ENCODE measurements at regions not wholly inside any gene's neighbourhood (a gene's known extent, or its start where the extent isn't known, plus 50 kb on each side); places are given as distances from the start of the nearest gene placed in this dataset.
"Not testable (repeated sequence)": the region's sequence is repeated elsewhere in the genome, so short reads cannot be mapped to it uniquely, and the experiment has no call there.

DNA sequence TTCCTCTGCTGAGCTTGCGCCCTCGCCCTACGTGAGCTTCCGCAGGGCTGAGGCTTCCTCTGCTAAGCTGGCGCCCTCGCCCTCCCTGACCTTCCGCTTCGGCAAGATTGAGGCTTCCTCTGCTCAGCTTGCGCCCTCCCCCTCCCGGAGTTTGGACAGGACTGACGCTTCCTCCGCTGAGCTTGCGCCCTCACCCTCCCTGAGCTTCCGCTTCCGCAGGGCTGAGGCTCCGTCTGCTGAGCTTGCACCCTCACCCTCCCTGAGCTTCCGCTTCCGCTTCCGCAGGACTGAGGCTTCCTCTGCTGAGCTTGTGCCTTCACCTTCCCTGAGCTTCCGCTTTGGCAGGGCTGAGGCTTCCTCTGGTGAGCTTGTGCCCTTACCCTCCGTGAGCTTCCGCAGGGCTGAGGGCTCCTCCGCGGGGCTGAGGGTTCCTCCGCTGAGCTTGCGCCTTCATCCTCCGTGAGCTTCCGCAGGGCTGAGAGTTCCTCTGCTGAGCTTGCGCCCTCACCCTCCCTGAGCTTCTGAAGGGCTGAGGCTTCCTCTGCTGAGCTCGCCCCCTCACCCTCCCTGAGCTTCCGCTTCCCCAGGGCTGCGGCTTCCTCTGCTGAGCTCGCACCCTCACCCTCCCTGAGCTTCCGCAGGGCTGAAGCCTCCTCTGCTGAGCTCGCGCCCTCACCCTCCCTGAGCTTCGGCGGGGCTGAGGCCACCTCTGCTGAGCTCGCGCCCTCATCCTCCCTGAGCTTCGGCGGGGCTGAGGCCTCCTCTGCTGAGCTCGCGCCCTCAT lies 753.6 kb upstream of the TPTE start:
- H2AFZ ChIP-seq (ENCODE audit: low read length) = no peak overlapping the region
- no peak for TF ChIP-seq EZH2phosphoT487 (IDR thresholded peaks at IDR 0.05; ENCODE audit: borderline replicate concordance, low read depth, low read length)
- no peak overlapping the region for H3K4me3 ChIP-seq (ENCODE audit: low read depth, low read length, poor library complexity, severe bottlenecking)
- ChIA-PET POLR2A (no interaction called here), CTCF (ENCODE audit: unreplicated experiment) (no interaction called here)
- no peaks in the 10 kb centered on the region for H3K79me2 ChIP-seq (ENCODE audit: insufficient read depth, low read depth, low read length)
- H3K4me2 ChIP-seq (ENCODE audit: low read length) = no peak overlapping the region
- no peaks in the 10 kb centered on the region for H3K9me2 ChIP-seq (ENCODE audit: insufficient read depth, low read length)
- no peaks in the 10 kb centered on the region for H3K4me1 ChIP-seq (ENCODE audit: insufficient read depth, low read length, poor library complexity, severe bottlenecking)
- peaks cover 30% of the 10 kb centered on the region; the same call in 1 of the 2 replicates for H3K9me3 ChIP-seq (ENCODE audit: low read length)
- no peaks in the 10 kb centered on the region for H4K20me1 ChIP-seq (ENCODE audit: insufficient read depth, low read length)
- H3K36me3 ChIP-seq (ENCODE audit: insufficient read depth, low read length) = no peaks in the 10 kb centered on the region
- BruUV-seq (replicated peaks) = no TSS peak
- H3K27ac ChIP-seq (ENCODE audit: low read depth, low read length, poor library complexity, severe bottlenecking) = no peak overlapping the region
- intact Hi-C loops (cut with micrococcal nuclease; ENCODE audit: unreplicated experiment) = no loop called here
- no peak for DNase-seq (ENCODE audit: low spot score)

DNA sequence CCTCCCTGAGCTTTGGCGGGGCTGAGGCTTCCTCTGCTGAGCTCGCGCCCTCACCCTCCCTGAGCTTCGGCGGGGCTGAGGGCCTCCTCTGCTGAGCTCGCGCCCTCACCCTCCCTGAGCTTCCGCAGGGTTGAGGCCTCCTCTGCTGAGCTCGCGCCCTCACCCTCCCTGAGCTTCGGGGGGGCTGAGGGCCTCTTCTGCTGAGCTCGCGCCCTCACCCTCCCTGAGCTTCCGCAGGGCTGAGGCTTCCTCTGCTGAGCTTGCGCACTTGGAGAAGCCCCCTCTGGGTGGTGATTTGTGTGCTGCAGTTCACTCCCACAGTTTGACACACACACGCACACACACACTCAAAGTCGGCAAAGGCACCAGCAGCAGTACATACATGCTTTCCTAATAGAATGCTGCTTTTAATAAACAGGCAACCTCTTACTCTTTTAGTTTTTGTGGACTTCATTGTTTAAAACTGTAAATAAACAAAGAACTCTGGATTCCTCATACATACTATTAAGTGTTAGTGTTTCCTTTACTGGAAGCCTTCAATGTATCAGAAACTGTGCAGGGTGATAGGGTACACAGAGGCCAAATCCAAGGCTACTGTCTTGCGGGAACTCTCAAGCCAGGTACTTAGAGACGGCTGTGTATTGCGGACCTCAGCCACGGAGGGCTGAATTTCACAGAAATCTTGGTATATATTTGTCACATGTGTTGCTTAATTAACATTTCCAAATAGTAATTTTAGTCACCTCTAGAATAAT lies 752.8 kb upstream of the TPTE start:
- intact Hi-C loops (cut with micrococcal nuclease; ENCODE audit: unreplicated experiment); BruUV-seq (replicated peaks); H3K4me3 ChIP-seq (ENCODE audit: low read depth, low read length, poor library complexity, severe bottlenecking); POLR2A ChIA-PET; H3K9me2 ChIP-seq (ENCODE audit: insufficient read depth, low read length); H3K4me1 ChIP-seq (ENCODE audit: insufficient read depth, low read length, poor library complexity, severe bottlenecking); H2AFZ ChIP-seq (ENCODE audit: low read length); H3K4me2 ChIP-seq (ENCODE audit: low read length); DNase-seq (ENCODE audit: low spot score); H3K27ac ChIP-seq (ENCODE audit: low read depth, low read length, poor library complexity, severe bottlenecking); H4K20me1 ChIP-seq (ENCODE audit: insufficient read depth, low read length); CTCF ChIA-PET (ENCODE audit: unreplicated experiment); H3K36me3 ChIP-seq (ENCODE audit: insufficient read depth, low read length); H3K79me2 ChIP-seq (ENCODE audit: insufficient read depth, low read depth, low read length): not testable (repeated sequence)
- peaks cover 31% of the 10 kb centered on the region; the same call in 1 of the 2 replicates for H3K9me3 ChIP-seq (ENCODE audit: low read length)

DNA sequence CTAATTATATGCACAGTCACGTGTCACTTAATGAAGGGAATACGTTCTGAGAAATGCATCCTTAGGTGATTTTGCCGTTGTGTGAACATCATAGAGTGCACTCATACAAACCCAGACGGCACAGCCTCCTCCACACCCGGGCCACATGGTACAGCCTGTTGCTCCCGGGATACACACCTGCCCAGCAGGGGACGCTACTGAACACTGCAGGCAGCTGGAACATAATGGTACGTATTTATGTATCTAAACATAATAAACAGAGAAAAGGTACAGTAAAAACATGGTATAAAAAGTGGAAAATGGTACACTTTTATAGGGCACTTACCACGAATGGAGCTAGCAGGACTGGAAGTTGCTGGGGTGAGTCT lies 752.3 kb upstream of the TPTE start:
- H3K36me3 ChIP-seq (ENCODE audit: insufficient read depth, low read length); H2AFZ ChIP-seq (ENCODE audit: low read length); H3K4me1 ChIP-seq (ENCODE audit: insufficient read depth, low read length, poor library complexity, severe bottlenecking); H3K9me2 ChIP-seq (ENCODE audit: insufficient read depth, low read length); CTCF ChIA-PET (ENCODE audit: unreplicated experiment); H3K27ac ChIP-seq (ENCODE audit: low read depth, low read length, poor library complexity, severe bottlenecking); H3K79me2 ChIP-seq (ENCODE audit: insufficient read depth, low read depth, low read length); POLR2A ChIA-PET; H3K4me3 ChIP-seq (ENCODE audit: low read depth, low read length, poor library complexity, severe bottlenecking); DNase-seq (ENCODE audit: low spot score); BruUV-seq (replicated peaks); H3K4me2 ChIP-seq (ENCODE audit: low read length); intact Hi-C loops (cut with micrococcal nuclease; ENCODE audit: unreplicated experiment); H4K20me1 ChIP-seq (ENCODE audit: insufficient read depth, low read length): not testable (repeated sequence)
- TF ChIP-seq, protein P1, sequence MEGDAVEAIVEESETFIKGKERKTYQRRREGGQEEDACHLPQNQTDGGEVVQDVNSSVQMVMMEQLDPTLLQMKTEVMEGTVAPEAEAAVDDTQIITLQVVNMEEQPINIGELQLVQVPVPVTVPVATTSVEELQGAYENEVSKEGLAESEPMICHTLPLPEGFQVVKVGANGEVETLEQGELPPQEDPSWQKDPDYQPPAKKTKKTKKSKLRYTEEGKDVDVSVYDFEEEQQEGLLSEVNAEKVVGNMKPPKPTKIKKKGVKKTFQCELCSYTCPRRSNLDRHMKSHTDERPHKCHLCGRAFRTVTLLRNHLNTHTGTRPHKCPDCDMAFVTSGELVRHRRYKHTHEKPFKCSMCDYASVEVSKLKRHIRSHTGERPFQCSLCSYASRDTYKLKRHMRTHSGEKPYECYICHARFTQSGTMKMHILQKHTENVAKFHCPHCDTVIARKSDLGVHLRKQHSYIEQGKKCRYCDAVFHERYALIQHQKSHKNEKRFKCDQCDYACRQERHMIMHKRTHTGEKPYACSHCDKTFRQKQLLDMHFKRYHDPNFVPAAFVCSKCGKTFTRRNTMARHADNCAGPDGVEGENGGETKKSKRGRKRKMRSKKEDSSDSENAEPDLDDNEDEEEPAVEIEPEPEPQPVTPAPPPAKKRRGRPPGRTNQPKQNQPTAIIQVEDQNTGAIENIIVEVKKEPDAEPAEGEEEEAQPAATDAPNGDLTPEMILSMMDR (conservative IDR thresholded peaks at IDR 0.05; ENCODE audit: low read length) = 0 out of 2 replicates have a peak, but pooled peaks have one; percentile 17
- H3K9me3 ChIP-seq (ENCODE audit: low read length) = peaks cover 29% of the 10 kb centered on the region

DNA sequence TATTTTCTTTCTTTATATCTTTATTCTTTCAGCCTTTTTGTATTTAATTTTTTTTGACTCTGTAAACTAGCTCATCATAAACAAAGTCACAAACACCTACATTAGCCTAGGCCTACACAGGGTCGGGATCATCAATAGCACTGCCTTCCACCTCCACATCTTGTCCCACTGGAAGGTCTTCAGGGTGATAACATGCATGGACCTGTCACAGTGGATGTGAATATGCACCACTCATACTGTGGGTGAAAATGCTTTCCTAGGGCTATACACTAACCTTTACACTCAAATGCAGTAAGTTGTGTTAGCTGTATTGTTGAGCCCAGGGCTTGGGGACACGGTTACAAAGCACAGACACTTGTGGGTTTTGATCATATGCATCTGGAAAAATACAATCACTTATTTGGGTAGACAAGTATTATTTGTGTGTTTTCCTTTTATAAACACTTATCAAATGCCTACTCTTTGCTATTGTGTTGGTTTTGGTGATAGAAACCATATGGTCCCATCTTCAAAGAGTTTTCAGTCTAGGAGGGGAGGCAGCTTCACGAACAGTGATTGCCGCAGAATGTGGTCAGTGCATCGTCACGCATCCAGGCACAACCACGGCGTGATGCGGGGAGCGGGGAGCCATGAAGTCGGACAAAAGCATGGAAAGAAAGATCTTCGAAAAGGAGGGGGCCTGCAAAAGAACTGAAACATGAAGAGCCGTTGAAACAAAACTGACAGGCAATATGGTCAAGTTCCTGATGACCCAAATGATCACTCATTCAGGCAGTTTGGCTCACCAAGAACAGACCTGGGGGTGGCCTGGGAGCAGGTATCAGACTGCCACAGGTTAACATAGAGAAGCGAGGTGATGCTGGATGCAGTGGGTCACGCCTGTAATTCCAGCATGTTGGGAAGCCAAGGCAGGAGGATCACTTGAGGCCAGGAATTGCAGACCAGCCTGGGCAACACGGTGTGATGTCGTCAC lies 751.4 kb upstream of the TPTE start:
- H3K27ac ChIP-seq (ENCODE audit: low read depth, low read length, poor library complexity, severe bottlenecking); POLR2A ChIA-PET; H2AFZ ChIP-seq (ENCODE audit: low read length); H3K36me3 ChIP-seq (ENCODE audit: insufficient read depth, low read length); H4K20me1 ChIP-seq (ENCODE audit: insufficient read depth, low read length); H3K9me2 ChIP-seq (ENCODE audit: insufficient read depth, low read length); H3K4me3 ChIP-seq (ENCODE audit: low read depth, low read length, poor library complexity, severe bottlenecking); DNase-seq (ENCODE audit: low spot score); BruUV-seq (replicated peaks); intact Hi-C loops (cut with micrococcal nuclease; ENCODE audit: unreplicated experiment); H3K4me2 ChIP-seq (ENCODE audit: low read length); CTCF ChIA-PET (ENCODE audit: unreplicated experiment); H3K79me2 ChIP-seq (ENCODE audit: insufficient read depth, low read depth, low read length); H3K4me1 ChIP-seq (ENCODE audit: insufficient read depth, low read length, poor library complexity, severe bottlenecking): not testable (repeated sequence)
- peaks cover 32% of the 10 kb centered on the region for H3K9me3 ChIP-seq (ENCODE audit: low read length)

DNA sequence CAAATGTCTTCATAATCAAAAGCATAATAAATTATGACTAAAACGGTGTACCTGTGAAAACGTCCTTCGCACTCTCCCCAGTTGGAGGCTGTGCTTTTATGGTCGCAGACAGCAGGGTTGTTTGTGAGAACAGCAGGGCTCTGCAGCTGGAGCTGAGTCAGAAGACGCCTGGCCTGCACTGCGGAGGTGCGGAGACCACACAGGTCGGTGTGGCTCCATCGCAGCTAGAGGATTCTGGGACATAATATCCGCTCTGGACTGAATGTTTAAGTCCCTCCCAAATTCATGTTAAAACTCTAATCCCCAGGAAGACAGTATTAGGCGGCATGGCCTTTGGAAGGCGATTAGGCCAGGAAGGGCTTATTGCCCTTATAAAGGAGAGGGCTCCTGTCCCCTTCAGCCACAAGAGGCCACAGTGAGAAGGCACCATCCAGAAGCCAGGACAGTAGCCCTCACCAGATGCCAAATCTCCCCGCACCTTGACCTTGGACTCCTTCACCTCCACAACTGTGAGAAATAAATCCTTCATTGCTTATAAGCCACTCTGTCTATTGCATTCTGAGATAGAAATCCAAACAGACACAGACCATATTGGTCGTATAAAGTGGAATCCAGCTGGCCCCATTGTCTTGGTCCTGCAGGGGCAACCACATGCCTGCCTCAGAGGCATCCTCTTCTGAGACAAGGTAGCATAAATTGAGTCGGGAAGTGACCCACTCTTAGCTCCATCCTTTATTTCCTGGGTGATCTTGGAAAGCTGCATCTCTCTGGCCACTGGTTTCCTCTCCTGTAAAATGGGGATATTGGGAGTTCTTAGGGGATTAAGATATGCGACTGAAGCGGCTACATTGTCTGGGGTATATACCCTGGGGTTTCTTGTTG lies 749.7 kb upstream of the TPTE start:
- H3K36me3 ChIP-seq (ENCODE audit: insufficient read depth, low read length); H3K4me1 ChIP-seq (ENCODE audit: insufficient read depth, low read length, poor library complexity, severe bottlenecking); CTCF ChIA-PET (ENCODE audit: unreplicated experiment); H3K4me3 ChIP-seq (ENCODE audit: low read depth, low read length, poor library complexity, severe bottlenecking); H4K20me1 ChIP-seq (ENCODE audit: insufficient read depth, low read length); POLR2A ChIA-PET; H2AFZ ChIP-seq (ENCODE audit: low read length); H3K27ac ChIP-seq (ENCODE audit: low read depth, low read length, poor library complexity, severe bottlenecking); H3K9me2 ChIP-seq (ENCODE audit: insufficient read depth, low read length); H3K4me2 ChIP-seq (ENCODE audit: low read length); intact Hi-C loops (cut with micrococcal nuclease; ENCODE audit: unreplicated experiment); BruUV-seq (replicated peaks); DNase-seq (ENCODE audit: low spot score); H3K79me2 ChIP-seq (ENCODE audit: insufficient read depth, low read depth, low read length): not testable (repeated sequence)
- peaks cover 31% of the 10 kb centered on the region for H3K9me3 ChIP-seq (ENCODE audit: low read length)
